Breast epithelium (tissue), 4 donors: ENCODE measurements at regions not wholly inside any gene's neighbourhood (a gene's known extent, or its start where the extent isn't known, plus 50 kb on each side); places are given as distances from the start of the nearest gene placed in this dataset.

Source experiments
- DNase-seq, 2 donors: peaks; one replicate each; pipeline ENCODE4 v3.0.0-alpha.2; 2019; ENCODE audit warnings: low spot score in 2 of 2
- H3K27ac ChIP-seq, 2 donors: fragments of 200-600 bp; sonication (generic) in 1 of 2; one replicate each; pipeline ENCODE4 v1.5.1; 2016 to 2019; ENCODE audit warnings: mild to moderate bottlenecking in 1 of 2
- H3K27me3 ChIP-seq, 2 donors: fragments of 200-600 bp; sonication (generic) in 1 of 2; one replicate each; pipeline versions ENCODE4 v1.5.1 to v1.6.0; 2017 to 2019; ENCODE audit warnings: control low read depth in 1 of 2, mild to moderate bottlenecking in 1 of 2
- H3K36me3 ChIP-seq: fragments of 200-600 bp; one replicate; pipeline ENCODE4 v1.5.1; 2019
- H3K4me1 ChIP-seq, 2 donors: fragments of 200-600 bp; sonication (generic); one replicate each; pipeline ENCODE4 v1.5.1; 2016 to 2019; ENCODE audit warnings: control low read depth in 1 of 2
- H3K4me3 ChIP-seq, 3 donors: fragments of 200-600 bp; sonication (generic); 1 replicate in 2 of 3; 2 replicates in 1 of 3; pipeline ENCODE4 v1.5.1; 2016 to 2019; ENCODE audit warnings: mild to moderate bottlenecking in 3 of 3, moderate library complexity in 2 of 3
- H3K9me3 ChIP-seq, 2 donors: fragments of 200-600 bp; sonication (generic) in 1 of 2; one replicate each; pipeline ENCODE4 v1.5.1; 2016 to 2019; ENCODE audit warnings: control low read depth in 1 of 2
- POLR2A ChIP-seq: fragments of 450-650 bp; IDR thresholded peaks from one replicate; pipeline ENCODE4 v1.6.1; 2016; ENCODE audit warnings: antibody characterized with exemption, mild to moderate bottlenecking, moderate library complexity
- POLR2AphosphoS5 ChIP-seq, 3 donors: sonication (generic); formaldehyde crosslinking; IDR thresholded peaks; one replicate each; pipeline ENCODE4 v1.6.1; 2017; ENCODE audit warnings: antibody characterized with exemption in 3 of 3
- intact Hi-C: fragments of 100-400 bp; cut with DNase I; formaldehyde crosslinking; loops from one replicate; pipeline ENCODE4 v1.15.1; 2023; ENCODE audit warnings: low total_unique reads
- TF ChIP-seq, protein P1 (sequence below), 3 donors: fragments of 450-650 bp; IDR thresholded peaks; one replicate each; pipeline ENCODE4 v1.5.1; 2016 to 2017; ENCODE audit warnings: antibody characterized with exemption in 3 of 3, mild to moderate bottlenecking in 3 of 3, moderate library complexity in 3 of 3

DNA sequence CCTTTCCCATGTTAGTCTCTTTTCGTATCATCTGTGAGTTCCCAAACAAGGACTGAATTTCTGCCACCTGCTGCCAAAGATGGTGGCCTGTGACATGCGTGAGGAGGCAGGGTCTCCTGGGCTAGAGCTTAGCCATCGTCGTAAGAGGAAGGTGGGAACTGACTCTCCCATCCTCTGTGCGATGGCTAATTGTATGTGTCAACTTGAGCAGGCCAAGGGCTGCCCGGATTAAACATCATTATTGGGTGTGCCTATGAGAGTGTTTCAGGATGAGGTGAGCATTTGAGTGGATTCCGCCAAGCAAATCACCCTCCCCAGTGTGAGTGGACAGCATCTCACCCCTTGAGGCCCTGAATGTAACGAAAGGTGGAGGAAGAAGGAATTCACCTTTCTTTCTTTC is 220.7 kb upstream of the DIO3 start:
- TF ChIP-seq POLR2A, result no peak
- TF ChIP-seq, protein P1, sequence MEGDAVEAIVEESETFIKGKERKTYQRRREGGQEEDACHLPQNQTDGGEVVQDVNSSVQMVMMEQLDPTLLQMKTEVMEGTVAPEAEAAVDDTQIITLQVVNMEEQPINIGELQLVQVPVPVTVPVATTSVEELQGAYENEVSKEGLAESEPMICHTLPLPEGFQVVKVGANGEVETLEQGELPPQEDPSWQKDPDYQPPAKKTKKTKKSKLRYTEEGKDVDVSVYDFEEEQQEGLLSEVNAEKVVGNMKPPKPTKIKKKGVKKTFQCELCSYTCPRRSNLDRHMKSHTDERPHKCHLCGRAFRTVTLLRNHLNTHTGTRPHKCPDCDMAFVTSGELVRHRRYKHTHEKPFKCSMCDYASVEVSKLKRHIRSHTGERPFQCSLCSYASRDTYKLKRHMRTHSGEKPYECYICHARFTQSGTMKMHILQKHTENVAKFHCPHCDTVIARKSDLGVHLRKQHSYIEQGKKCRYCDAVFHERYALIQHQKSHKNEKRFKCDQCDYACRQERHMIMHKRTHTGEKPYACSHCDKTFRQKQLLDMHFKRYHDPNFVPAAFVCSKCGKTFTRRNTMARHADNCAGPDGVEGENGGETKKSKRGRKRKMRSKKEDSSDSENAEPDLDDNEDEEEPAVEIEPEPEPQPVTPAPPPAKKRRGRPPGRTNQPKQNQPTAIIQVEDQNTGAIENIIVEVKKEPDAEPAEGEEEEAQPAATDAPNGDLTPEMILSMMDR (IDR thresholded peaks at IDR 0.05), result no peak
- no peak for TF ChIP-seq POLR2AphosphoS5 (IDR thresholded peaks at IDR 0.05)
- no peak for DNase-seq
- intact Hi-C loops, result no loop called here

DNA sequence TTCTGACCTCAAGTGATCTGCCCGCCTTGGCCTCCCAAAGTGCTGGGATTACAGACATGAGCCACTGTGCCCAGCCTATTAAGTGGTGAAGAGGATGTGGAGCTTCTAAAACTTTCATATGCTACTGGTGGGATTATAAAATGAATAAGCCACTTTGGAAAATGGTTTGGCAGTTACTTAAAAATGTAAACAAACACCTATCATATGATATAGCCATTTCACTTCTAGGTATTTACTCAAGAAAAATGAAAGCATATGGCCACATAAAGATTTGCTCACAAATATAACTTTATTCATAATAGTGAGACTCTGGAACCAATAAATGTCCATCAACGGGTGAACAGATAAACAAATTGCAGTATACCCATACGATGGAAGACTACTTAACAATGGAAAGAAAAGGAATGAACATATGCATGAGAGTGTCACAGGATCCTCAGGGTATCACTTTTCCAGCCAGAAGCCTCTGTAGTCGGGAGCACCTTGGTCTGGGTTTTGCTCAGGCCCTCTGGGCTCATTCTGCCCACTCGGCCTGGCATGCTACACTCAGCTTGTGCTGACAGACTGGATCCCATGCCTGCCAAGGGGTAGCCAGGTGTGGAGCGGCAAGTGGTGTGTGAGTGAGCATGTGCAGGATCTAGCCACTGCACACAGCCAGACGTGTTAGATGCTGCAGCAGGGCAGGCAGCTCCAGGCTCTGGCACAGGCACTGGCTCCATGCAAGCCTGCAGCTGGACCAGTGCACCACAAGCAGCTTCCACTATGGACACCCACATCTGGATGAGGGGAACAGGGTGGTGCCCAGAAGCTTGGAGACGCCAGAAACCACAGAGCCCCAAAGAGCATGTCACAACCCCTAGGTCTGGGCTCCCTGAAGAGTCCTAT is 213.2 kb upstream of the DIO3 start:
- Histone ChIP-seq H3K27me3 (no peaks in the 10 kb centered on the region), H3K27ac (no peak overlapping the region), H3K9me3 (peaks cover 4 to 20% of the 10 kb centered on the region in 2 donors), H3K4me3 (no peak overlapping the region), H3K4me1 (no peaks in the 10 kb centered on the region), H3K36me3 (no peaks in the 10 kb centered on the region)
- DNase-seq, result no peak
- TF ChIP-seq, protein P1 (IDR thresholded peaks at IDR 0.05), result no peak
- TF ChIP-seq POLR2A, result no peak
- no peak for TF ChIP-seq POLR2AphosphoS5 (IDR thresholded peaks at IDR 0.05)
- intact Hi-C loops, result no loop called here

More for the DNA sequence above, 220.7 kb upstream of the DIO3 start:
- H3K27ac ChIP-seq, result no peak overlapping the region
- no peak overlapping the region for H3K4me3 ChIP-seq
- no peaks in the 10 kb centered on the region for H3K9me3 ChIP-seq
- no peaks in the 10 kb centered on the region for H3K4me1 ChIP-seq
- H3K36me3 ChIP-seq, result no peaks in the 10 kb centered on the region
- H3K27me3 ChIP-seq, result no peaks in the 10 kb centered on the region

DNA sequence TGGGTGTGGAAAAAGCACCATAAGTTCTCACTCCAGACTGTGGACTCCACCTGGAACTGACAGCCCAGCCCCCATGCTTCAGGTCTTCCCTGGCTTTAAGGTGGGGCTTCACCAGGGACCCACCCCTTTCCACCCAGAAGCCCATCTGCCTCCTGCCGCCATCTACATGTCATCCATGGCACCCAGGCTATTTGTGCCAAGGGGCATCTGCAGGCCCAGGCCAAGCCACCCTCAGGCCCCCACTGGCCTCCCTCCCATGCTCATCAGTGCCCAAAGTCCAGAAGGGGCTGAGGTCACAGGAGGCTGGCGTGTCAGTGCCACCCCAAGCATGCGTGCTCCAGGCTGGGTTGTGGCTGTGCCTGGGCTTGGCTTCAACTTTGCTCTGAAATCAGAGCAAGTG is 212.2 kb upstream of the DIO3 start:
- Histone ChIP-seq H3K27me3 (no peaks in the 10 kb centered on the region), H3K36me3 (no peaks in the 10 kb centered on the region), H3K9me3 (peaks cover 4 to 25% of the 10 kb centered on the region in 2 donors), H3K4me3 (no peak overlapping the region), H3K4me1 (no peaks in the 10 kb centered on the region), H3K27ac (no peak overlapping the region)
- DNase-seq, result no peak
- TF ChIP-seq POLR2A (no peak), POLR2AphosphoS5 (IDR thresholded peaks at IDR 0.05) (no peak)
- TF ChIP-seq, protein P1 (IDR thresholded peaks at IDR 0.05), result no peak
- intact Hi-C loops, result no loop called here

DNA sequence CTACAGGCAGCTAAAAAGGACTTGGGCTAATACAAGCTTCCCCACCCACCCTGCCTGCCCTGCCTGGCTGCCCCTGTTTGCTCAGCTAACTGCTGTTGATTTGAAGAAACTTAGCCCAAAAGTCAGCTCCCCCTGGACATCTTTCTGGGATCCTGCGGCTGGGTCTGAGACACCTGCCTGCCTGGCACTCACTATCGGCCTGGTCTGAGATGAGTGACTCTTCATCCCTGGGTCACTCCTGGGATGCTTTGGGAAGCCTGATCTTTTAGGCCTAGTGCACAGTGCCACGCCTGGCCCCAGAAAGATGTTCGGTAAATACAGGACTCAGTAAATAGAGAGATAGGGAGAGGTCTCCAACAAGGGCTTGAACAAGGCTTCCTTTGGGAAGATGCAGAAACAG is 211.3 kb upstream of the DIO3 start:
- DNase-seq, result no peak
- H3K36me3 ChIP-seq, result no peaks in the 10 kb centered on the region
- no peaks in the 10 kb centered on the region for H3K27me3 ChIP-seq
- H3K4me3 ChIP-seq, result no peak overlapping the region
- no peaks in the 10 kb centered on the region for H3K4me1 ChIP-seq
- peaks cover 4 to 30% of the 10 kb centered on the region in 2 donors for H3K9me3 ChIP-seq
- intact Hi-C loops, result no loop called here
- no peak overlapping the region for H3K27ac ChIP-seq
- TF ChIP-seq, protein P1 (IDR thresholded peaks at IDR 0.05), result no peak

DNA sequence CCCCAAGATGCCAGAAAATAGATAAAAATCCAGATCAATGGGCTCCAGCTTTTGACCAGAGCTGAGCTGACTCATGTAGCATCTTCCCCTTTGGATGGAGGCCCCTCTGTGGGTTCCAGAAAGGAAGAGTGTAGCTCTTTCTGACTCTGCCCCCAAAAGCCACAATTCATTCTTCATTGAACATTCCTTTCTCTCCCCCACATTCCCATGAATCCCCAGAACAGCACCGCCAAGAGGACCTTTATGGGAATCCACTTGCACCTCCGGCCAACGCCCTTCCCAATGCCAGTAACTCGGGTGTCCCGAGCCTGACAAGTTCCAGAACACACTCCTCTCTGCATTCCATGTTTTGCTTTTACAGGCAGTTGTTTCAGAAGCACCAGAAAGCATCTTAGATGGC is 210.6 kb upstream of the DIO3 start:
- no peak for DNase-seq
- Histone ChIP-seq H3K27ac (no peak overlapping the region), H3K4me1 (no peaks in the 10 kb centered on the region), H3K9me3 (peaks cover 4 to 30% of the 10 kb centered on the region in 2 donors), H3K27me3 (no peaks in the 10 kb centered on the region), H3K36me3 (no peaks in the 10 kb centered on the region), H3K4me3 (no peak overlapping the region)
- TF ChIP-seq, protein P1 (IDR thresholded peaks at IDR 0.05), result no peak
- TF ChIP-seq POLR2AphosphoS5 (IDR thresholded peaks at IDR 0.05) (no peak), POLR2A (no peak)
- intact Hi-C loops, result no loop called here
